Activated naive CD4-positive, alpha-beta T cell treated with anti-CD3 and anti-CD28 coated beads, Interleukin-2, amount 50 U/mL, for 72 hours (primary cell): ENCODE measurements at regions not wholly inside any gene's neighbourhood (a gene's known extent, or its start where the extent isn't known, plus 50 kb on each side); places are given as distances from the start of the nearest gene placed in this dataset.

Experiments
- ATAC-seq, 2 donors: fragments of 150-1000 bp; cut with Tn5 transposase; 2 replicates each; pipeline ENCODE4 v1.10.0; 2021; ENCODE audit warnings: mild to moderate bottlenecking in 2 of 2, moderate library complexity in 2 of 2
- DNase-seq, 2 donors: peaks; one replicate each; pipeline ENCODE4 v3.0.0; 2021 to 2022; ENCODE audit warnings: low spot score in 2 of 2
- H3K27ac Mint-ChIP-seq, 2 donors: one replicate each; pipeline ENCODE4 v1.8.0; 2022; ENCODE audit warnings: mild to moderate bottlenecking in 2 of 2, mixed read lengths in 2 of 2
- H3K36me3 Mint-ChIP-seq, 2 donors: one replicate each; pipeline ENCODE4 v1.8.0; 2022; ENCODE audit warnings: mixed read lengths in 2 of 2
- H3K9me3 Mint-ChIP-seq, 2 donors: one replicate each; pipeline ENCODE4 v1.8.0; 2022; ENCODE audit warnings: mixed read lengths in 2 of 2

GRCh38 chr4:123878976-123879375, 482.4 kb downstream of the SPRY1 start:
- no peak for DNase-seq
- no peak overlapping the region for H3K27ac Mint-ChIP-seq
- H3K36me3 Mint-ChIP-seq = no peaks in the 10 kb centered on the region
- ATAC-seq = no peak
- H3K9me3 Mint-ChIP-seq = peaks cover 3 to 5% of the 10 kb centered on the region in 2 donors

GRCh38 chr4:123880631-123881030, 484.0 kb downstream of the SPRY1 start:
- ATAC-seq (no peak), DNase-seq (no peak)
- peaks cover 3 to 10% of the 10 kb centered on the region in 2 donors for H3K9me3 Mint-ChIP-seq
- no peaks in the 10 kb centered on the region for H3K36me3 Mint-ChIP-seq
- H3K27ac Mint-ChIP-seq = no peak overlapping the region

GRCh38 chr4:123884922-123885321, 488.3 kb downstream of the SPRY1 start:
- Mint-ChIP-seq H3K27ac (no peak overlapping the region), H3K9me3 (peaks cover 3 to 4% of the 10 kb centered on the region in 2 donors), H3K36me3 (no peaks in the 10 kb centered on the region)
- no peak for ATAC-seq
- DNase-seq = no peak

GRCh38 chr4:123889507-123889906, 492.9 kb downstream of the SPRY1 start:
- ATAC-seq (no peak), DNase-seq (no peak)
- H3K9me3 Mint-ChIP-seq = peaks cover 4% of the 10 kb centered on the region in 2 donors
- no peak overlapping the region for H3K27ac Mint-ChIP-seq
- no peaks in the 10 kb centered on the region for H3K36me3 Mint-ChIP-seq

GRCh38 chr4:123890889-123891288, 494.3 kb downstream of the SPRY1 start:
- no peak overlapping the region for H3K27ac Mint-ChIP-seq
- no peak for DNase-seq

GRCh38 chr4:123891881-123892280, 495.3 kb downstream of the SPRY1 start:
- Mint-ChIP-seq H3K27ac (no peak overlapping the region), H3K9me3 (peaks cover 0 to 4% of the 10 kb centered on the region in 2 donors), H3K36me3 (no peaks in the 10 kb centered on the region)
- DNase-seq (no peak), ATAC-seq (no peak)

More at GRCh38 chr4:123890889-123891288, 494.3 kb downstream of the SPRY1 start:
- no peaks in the 10 kb centered on the region for H3K36me3 Mint-ChIP-seq
- ATAC-seq = no peak
- H3K9me3 Mint-ChIP-seq = peaks cover 0 to 4% of the 10 kb centered on the region in 2 donors

- DNase-seq (no peak), ATAC-seq (no peak)
- peaks cover 0 to 9% of the 10 kb centered on the region in 2 donors for H3K9me3 Mint-ChIP-seq
- no peaks in the 10 kb centered on the region for H3K36me3 Mint-ChIP-seq
- no peak overlapping the region for H3K27ac Mint-ChIP-seq
These were observed 495.9 kb downstream of the SPRY1 start for GRCh38 chr4:123892368-123892976.

GRCh38 chr4:123893011-123893981, 496.7 kb downstream of the SPRY1 start:
- Mint-ChIP-seq H3K27ac (no peak overlapping the region), H3K36me3 (no peaks in the 10 kb centered on the region), H3K9me3 (peaks cover 0 to 10% of the 10 kb centered on the region in 2 donors)
- ATAC-seq (no peak), DNase-seq (no peak)

- H3K27ac Mint-ChIP-seq = no peak overlapping the region
- ATAC-seq (no peak), DNase-seq (no peak)
- H3K9me3 Mint-ChIP-seq = peaks cover 0 to 10% of the 10 kb centered on the region in 2 donors
- no peaks in the 10 kb centered on the region for H3K36me3 Mint-ChIP-seq
These were observed 500.0 kb downstream of the SPRY1 start for GRCh38 chr4:123896446-123897071.

GRCh38 chr4:123898946-123899666, 502.5 kb downstream of the SPRY1 start:
- ATAC-seq (no peak), DNase-seq (no peak)
- no peak overlapping the region for H3K27ac Mint-ChIP-seq
- H3K9me3 Mint-ChIP-seq = peaks cover 0 to 9% of the 10 kb centered on the region in 2 donors
- H3K36me3 Mint-ChIP-seq = no peaks in the 10 kb centered on the region

GRCh38 chr4:123904882-123905281, 508.3 kb downstream of the SPRY1 start:
- Mint-ChIP-seq H3K27ac (no peak overlapping the region), H3K36me3 (no peaks in the 10 kb centered on the region)

GRCh38 chr4:123913598-123913997, 517.0 kb downstream of the SPRY1 start:
- DNase-seq (no peak), ATAC-seq (no peak)
- Mint-ChIP-seq H3K9me3 (peaks cover 3 to 4% of the 10 kb centered on the region in 2 donors), H3K36me3 (no peaks in the 10 kb centered on the region), H3K27ac (no peak overlapping the region)

More at GRCh38 chr4:123904882-123905281, 508.3 kb downstream of the SPRY1 start:
- peaks cover 0 to 12% of the 10 kb centered on the region in 2 donors for H3K9me3 Mint-ChIP-seq
- ATAC-seq (no peak), DNase-seq (no peak)

- Mint-ChIP-seq H3K36me3 (no peaks in the 10 kb centered on the region), H3K27ac (no peak overlapping the region)
- ATAC-seq = no peak
These were observed 520.2 kb downstream of the SPRY1 start for GRCh38 chr4:123916821-123917220.

GRCh38 chr4:123919576-123920098, 523.0 kb downstream of the SPRY1 start:
- DNase-seq = no peak
- Mint-ChIP-seq H3K36me3 (no peaks in the 10 kb centered on the region), H3K27ac (no peak overlapping the region), H3K9me3 (no peaks in the 10 kb centered on the region)
- ATAC-seq = no peak

More at GRCh38 chr4:123916821-123917220, 520.2 kb downstream of the SPRY1 start:
- no peak for DNase-seq
- no peaks in the 10 kb centered on the region for H3K9me3 Mint-ChIP-seq

- H3K27ac Mint-ChIP-seq = no peak overlapping the region
- DNase-seq (no peak), ATAC-seq (no peak)
- no peaks in the 10 kb centered on the region for H3K9me3 Mint-ChIP-seq
- no peaks in the 10 kb centered on the region for H3K36me3 Mint-ChIP-seq
These were observed 524.7 kb downstream of the SPRY1 start for GRCh38 chr4:123921339-123921738.

- no peak overlapping the region for H3K27ac Mint-ChIP-seq
- H3K36me3 Mint-ChIP-seq = no peaks in the 10 kb centered on the region
- DNase-seq (no peak), ATAC-seq (no peak)
- no peaks in the 10 kb centered on the region for H3K9me3 Mint-ChIP-seq
These were observed 526.3 kb downstream of the SPRY1 start for GRCh38 chr4:123922847-123923246.
